Aorta (tissue), 5 donors: ENCODE measurements at regions not wholly inside any gene's neighbourhood (a gene's known extent, or its start where the extent isn't known, plus 50 kb on each side); places are given as distances from the start of the nearest gene placed in this dataset.

ENCODE experiments used
- ATAC-seq: fragments of 200-7000 bp; cut with Tn5 transposase; one replicate; pipeline ENCODE4 v1.9.1; 2022; ENCODE audit warnings: moderate library complexity; ENCODE audit not compliant: low FRiP score
- DNase-seq, 2 donors: peaks; one replicate each; pipeline ENCODE4 v3.0.0-alpha.2; 2020
- H3K27ac ChIP-seq, 2 donors: one replicate each; pipeline ENCODE4 v1.5.1; 2013; ENCODE audit warnings: low read length in 2 of 2, mild to moderate bottlenecking in 2 of 2, moderate library complexity in 2 of 2, control low read depth in 1 of 2, inconsistent platforms in 1 of 2, low read depth in 1 of 2
- H3K27me3 ChIP-seq, 2 donors: one replicate each; pipeline ENCODE4 v1.6.1; 2013; ENCODE audit warnings: control low read depth in 1 of 2, low read length in 1 of 2, mild to moderate bottlenecking in 1 of 2, moderate library complexity in 1 of 2; ENCODE audit not compliant: insufficient read depth in 2 of 2, control insufficient read depth in 1 of 2
- H3K36me3 ChIP-seq, 2 donors: one replicate each; pipeline ENCODE4 v1.6.1; 2013; ENCODE audit warnings: control low read depth in 1 of 2, low read length in 1 of 2, mild to moderate bottlenecking in 1 of 2; ENCODE audit not compliant: insufficient read depth in 2 of 2, control insufficient read depth in 1 of 2
- H3K4me1 ChIP-seq, 2 donors: one replicate each; pipeline ENCODE4 v1.6.1; 2013; ENCODE audit warnings: low read length in 2 of 2, control low read depth in 1 of 2, mild to moderate bottlenecking in 1 of 2, moderate library complexity in 1 of 2; ENCODE audit not compliant: insufficient read depth in 2 of 2, control insufficient read depth in 1 of 2
- H3K4me3 ChIP-seq, 2 donors: one replicate each; pipeline ENCODE4 v1.5.1; 2013; ENCODE audit warnings: low read length in 2 of 2, control low read depth in 1 of 2, mild to moderate bottlenecking in 1 of 2
- H3K9me3 ChIP-seq: one replicate; pipeline ENCODE4 v1.6.1; 2013; ENCODE audit warnings: mild to moderate bottlenecking, low read length; ENCODE audit not compliant: control insufficient read depth
- WGBS, 2 donors: extraction: QIAGEN DNeasy Blood & Tissue Kit; methylation state at CpG; one replicate each; pipeline ENCODE4 v1.1.7; 2013; 5-methylcytosine and 5-hydroxymethylcytosine counted together
- intact Hi-C, 2 donors: fragments of 100-400 bp; cut with DNase I; formaldehyde crosslinking; loops; one replicate each; pipeline versions ENCODE4 v1.14.2 to v1.15.0; 2022
- donor health status: healthy with polysubstance abuse.
- donor health status: Bipolar disorder and iron deficiency.
- donor health status: DM: no; HTN: no; CAD: no.
- donor health status: DM: no; HTN: no; CAD: no.
- donor health status: DM: yes; HTN: yes; CAD: no.

GRCh38 chr6:25142506-25142905, 136.7 kb upstream of the CARMIL1 start:
- H3K36me3 ChIP-seq = no peaks in the 10 kb centered on the region
- no peak overlapping the region for H3K27ac ChIP-seq
- intact Hi-C loops = no loop called here
- no peak overlapping the region for H3K4me3 ChIP-seq
- no peaks in the 10 kb centered on the region for H3K4me1 ChIP-seq
- ATAC-seq = no peak
- WGBS, 2 donors = 69 to 73% methylated on average over 2 of the region's 2 CpGs
- DNase-seq = no peak
- H3K27me3 ChIP-seq = no peaks in the 10 kb centered on the region
- H3K9me3 ChIP-seq = no peaks in the 10 kb centered on the region

DNA sequence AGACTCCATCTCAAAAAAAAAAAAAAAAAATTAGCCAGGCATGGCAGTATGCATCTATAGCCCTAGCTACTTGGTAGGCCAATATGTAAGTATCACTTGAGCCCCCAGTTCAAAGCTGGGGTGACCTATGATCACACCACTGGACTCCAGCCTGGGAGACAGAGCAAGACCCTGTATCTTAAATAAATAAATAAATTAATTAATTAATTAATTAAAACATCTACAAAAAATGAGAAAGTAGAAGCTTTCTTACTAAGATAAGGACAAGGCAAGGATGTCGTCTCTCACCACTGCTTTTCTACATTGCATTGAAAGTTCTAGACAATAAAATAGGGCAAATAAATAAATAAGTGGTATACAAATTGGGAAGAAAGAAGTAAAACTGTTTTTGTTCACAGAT, 134.3 kb upstream of the CARMIL1 start:
- no peak overlapping the region for H3K4me3 ChIP-seq
- no peak overlapping the region for H3K27ac ChIP-seq
- H3K9me3 ChIP-seq = no peaks in the 10 kb centered on the region
- no peak for ATAC-seq
- no peaks in the 10 kb centered on the region for H3K4me1 ChIP-seq
- no peak for DNase-seq
- 93 to 96% methylated on average over 1 of the region's 1 CpG for WGBS, 2 donors
- intact Hi-C loops = no loop called here
- no peaks in the 10 kb centered on the region for H3K27me3 ChIP-seq
- no peaks in the 10 kb centered on the region for H3K36me3 ChIP-seq

DNA sequence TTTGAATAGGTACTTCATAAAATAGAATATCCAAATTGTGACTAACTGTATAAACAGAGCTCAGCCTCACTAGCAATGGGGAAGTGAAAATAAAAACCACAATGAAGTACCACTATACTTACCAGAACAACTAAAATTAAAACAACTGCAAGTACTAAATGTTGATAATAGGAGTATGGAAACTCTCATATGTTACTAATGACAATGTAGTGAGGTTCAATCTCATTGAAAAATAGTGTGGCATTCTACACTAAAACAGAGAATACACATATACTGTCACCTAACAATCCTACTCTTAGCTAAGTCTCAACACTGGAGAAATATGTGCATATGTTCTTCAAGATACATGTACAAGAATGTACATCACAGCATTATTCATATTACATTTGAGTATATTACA, 132.0 kb upstream of the CARMIL1 start:
- no peak for ATAC-seq
- Histone ChIP-seq H3K27me3 (no peaks in the 10 kb centered on the region), H3K27ac (no peak overlapping the region), H3K4me3 (no peak overlapping the region), H3K36me3 (no peaks in the 10 kb centered on the region), H3K9me3 (no peaks in the 10 kb centered on the region), H3K4me1 (no peaks in the 10 kb centered on the region)
- DNase-seq = no peak
- intact Hi-C loops = no loop called here

DNA sequence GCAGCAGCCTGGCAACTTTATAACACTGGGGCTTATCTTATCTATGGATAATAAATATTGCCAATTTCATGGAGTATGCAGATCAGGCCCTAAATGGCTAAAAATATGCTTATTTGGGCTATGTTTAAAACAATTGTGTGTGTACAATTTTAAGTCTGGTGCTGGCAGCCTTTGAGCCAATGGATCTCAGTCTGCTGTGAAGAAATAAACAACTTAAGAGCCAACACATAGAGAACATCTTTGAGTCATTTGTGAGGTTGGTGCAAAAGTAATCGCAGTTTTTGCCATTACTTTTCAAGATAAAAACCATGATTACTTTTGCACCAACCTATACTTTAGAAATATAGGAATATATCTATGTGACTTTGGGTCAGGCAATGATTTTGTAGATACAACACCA, 129.1 kb upstream of the CARMIL1 start:
- Histone ChIP-seq H3K27ac (no peak overlapping the region), H3K4me3 (no peak overlapping the region), H3K36me3 (no peaks in the 10 kb centered on the region), H3K27me3 (no peaks in the 10 kb centered on the region), H3K4me1 (no peaks in the 10 kb centered on the region), H3K9me3 (no peaks in the 10 kb centered on the region)
- WGBS, 2 donors = 73 to 76% methylated on average over 1 of the region's 1 CpG
- intact Hi-C loops = no loop called here
- DNase-seq (no peak), ATAC-seq (no peak)

DNA sequence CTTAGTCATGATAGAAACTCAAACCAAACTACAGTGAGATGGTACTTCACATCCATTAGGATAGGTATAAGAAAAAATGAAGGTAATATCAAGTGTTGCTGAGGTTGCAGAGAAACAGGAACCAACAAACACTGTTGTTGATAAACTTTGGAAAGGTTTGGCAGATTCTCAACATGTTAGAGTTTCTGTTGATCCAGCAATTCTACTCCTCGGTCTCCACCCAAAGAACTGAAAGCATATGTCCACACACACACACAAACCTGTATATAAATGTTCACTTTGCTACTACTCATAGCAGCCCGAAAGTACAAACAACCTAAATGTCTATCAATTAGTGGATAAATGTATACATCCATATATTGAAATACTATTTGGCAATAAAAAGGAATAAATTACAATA, 128.3 kb upstream of the CARMIL1 start:
- no peak overlapping the region for H3K27ac ChIP-seq
- H3K27me3 ChIP-seq = no peaks in the 10 kb centered on the region
- ATAC-seq = no peak
- no peaks in the 10 kb centered on the region for H3K9me3 ChIP-seq
- H3K36me3 ChIP-seq = no peaks in the 10 kb centered on the region
- WGBS, 2 donors = 90 to 92% methylated on average over 2 of the region's 2 CpGs
- DNase-seq = no peak
- intact Hi-C loops = no loop called here
- H3K4me1 ChIP-seq = no peaks in the 10 kb centered on the region
- no peak overlapping the region for H3K4me3 ChIP-seq

GRCh38 chr6:25153079-25153478, 126.1 kb upstream of the CARMIL1 start:
- DNase-seq (no peak), ATAC-seq (no peak)
- Histone ChIP-seq H3K9me3 (no peaks in the 10 kb centered on the region), H3K27ac (no peak overlapping the region), H3K4me3 (no peak overlapping the region), H3K36me3 (no peaks in the 10 kb centered on the region), H3K4me1 (no peaks in the 10 kb centered on the region), H3K27me3 (no peaks in the 10 kb centered on the region)
- intact Hi-C loops = no loop called here
- 96 to 97% methylated on average over 21 of the region's 21 CpGs for WGBS, 2 donors

GRCh38 chr6:25154034-25154596, 125.1 kb upstream of the CARMIL1 start:
- Histone ChIP-seq H3K27ac (no peak overlapping the region), H3K27me3 (no peaks in the 10 kb centered on the region), H3K36me3 (no peaks in the 10 kb centered on the region), H3K4me1 (no peaks in the 10 kb centered on the region), H3K4me3 (no peak overlapping the region), H3K9me3 (peaks cover 1% of the 10 kb centered on the region)
- 44 to 50% methylated on average over 3 of the region's 3 CpGs for WGBS, 2 donors
- intact Hi-C loops = no loop called here
- DNase-seq (no peak), ATAC-seq (no peak)

DNA sequence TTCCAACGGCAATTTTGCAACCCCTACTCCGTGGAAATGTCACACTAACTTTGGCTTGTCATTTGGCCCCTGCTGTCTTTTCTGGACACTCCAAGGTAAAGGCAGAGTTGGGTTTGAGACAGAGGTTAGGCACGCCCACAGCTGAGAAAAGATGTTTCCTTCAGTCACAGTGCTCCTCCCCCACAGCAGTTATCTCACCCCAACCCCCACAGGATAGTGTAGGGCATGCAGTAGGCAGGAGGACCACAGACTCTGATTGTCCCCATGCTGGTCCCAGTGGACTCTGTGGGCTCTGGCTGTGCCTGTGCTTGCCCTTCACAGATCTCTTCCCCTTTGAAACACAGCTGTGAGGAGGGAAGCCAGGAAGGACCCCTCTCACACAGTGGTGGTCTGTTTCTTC, 124.0 kb upstream of the CARMIL1 start:
- Histone ChIP-seq H3K9me3 (peaks cover 1% of the 10 kb centered on the region), H3K4me3 (no peak overlapping the region), H3K27ac (no peak overlapping the region), H3K36me3 (no peaks in the 10 kb centered on the region), H3K27me3 (no peaks in the 10 kb centered on the region), H3K4me1 (no peaks in the 10 kb centered on the region)
- DNase-seq (no peak), ATAC-seq (no peak)
- 94 to 97% methylated on average over 3 of the region's 3 CpGs for WGBS, 2 donors
- intact Hi-C loops = no loop called here

- Histone ChIP-seq H3K4me1 (no peaks in the 10 kb centered on the region), H3K27me3 (no peaks in the 10 kb centered on the region), H3K4me3 (no peak overlapping the region), H3K9me3 (peaks cover 1% of the 10 kb centered on the region), H3K36me3 (no peaks in the 10 kb centered on the region), H3K27ac (no peak overlapping the region)
- no peak for ATAC-seq
- intact Hi-C loops = no loop called here
- no peak for DNase-seq
- 86 to 87% methylated on average over 1 of the region's 1 CpG for WGBS, 2 donors
Observed at GRCh38 chr6:25156123-25156522, 123.1 kb upstream of the CARMIL1 start.
